GM19025 (cell line): ENCODE measurements at regions not wholly inside any gene's neighbourhood (a gene's known extent, or its start where the extent isn't known, plus 50 kb on each side); places are given as distances from the start of the nearest gene placed in this dataset.
A peak's percentile ranks its signal among the peaks of the same experiment; 100 is the strongest.
"Not testable (repeated sequence)": the region's sequence is repeated elsewhere in the genome, so short reads cannot be mapped to it uniquely, and the experiment has no call there.

Source experiments
- ATAC-seq: cut with Tn5 transposase; IDR thresholded peaks from one replicate; pipeline ENCODE4 v1.9.1; 2021; ENCODE audit warnings: mild to moderate bottlenecking, low read depth, moderate library complexity; ENCODE audit not compliant: unreplicated experiment

GRCh38 chr6:150732765-150733539 lies 132.6 kb upstream of the MTHFD1L start:
- ATAC-seq = peak; percentile 61

GRCh38 chr6:150733726-150734125 lies 131.8 kb upstream of the MTHFD1L start:
- ATAC-seq = no peak

GRCh38 chr6:150734235-150734634 lies 131.3 kb upstream of the MTHFD1L start:
- no peak for ATAC-seq

- ATAC-seq = no peak
These were observed 130.1 kb upstream of the MTHFD1L start for GRCh38 chr6:150735341-150735851.

- ATAC-seq = no peak
These were observed 127.3 kb upstream of the MTHFD1L start for GRCh38 chr6:150738092-150738629.

GRCh38 chr6:150739711-150740349 lies 125.7 kb upstream of the MTHFD1L start:
- no peak for ATAC-seq

GRCh38 chr6:150740453-150740852 lies 125.0 kb upstream of the MTHFD1L start:
- ATAC-seq = no peak

- ATAC-seq = no peak
These were observed 123.8 kb upstream of the MTHFD1L start for GRCh38 chr6:150741633-150742200.

- no peak for ATAC-seq
These were observed 120.8 kb upstream of the MTHFD1L start for GRCh38 chr6:150744522-150745260.

- ATAC-seq = no peak
These were observed 119.6 kb upstream of the MTHFD1L start for GRCh38 chr6:150745896-150746295.

- ATAC-seq = no peak
These were observed 118.3 kb upstream of the MTHFD1L start for GRCh38 chr6:150747155-150747554.

GRCh38 chr6:150749091-150749670 lies 116.3 kb upstream of the MTHFD1L start:
- no peak for ATAC-seq

- ATAC-seq = no peak
These were observed 114.2 kb upstream of the MTHFD1L start for GRCh38 chr6:150751296-150751695.

- no peak for ATAC-seq
These were observed 113.1 kb upstream of the MTHFD1L start for GRCh38 chr6:150752409-150752808.

- ATAC-seq = no peak
These were observed 112.0 kb upstream of the MTHFD1L start for GRCh38 chr6:150753371-150754064.

- no peak for ATAC-seq
These were observed 110.5 kb upstream of the MTHFD1L start for GRCh38 chr6:150755042-150755441.

GRCh38 chr6:150755524-150755923 lies 110.0 kb upstream of the MTHFD1L start:
- ATAC-seq = no peak

- ATAC-seq = no peak
These were observed 109.3 kb upstream of the MTHFD1L start for GRCh38 chr6:150756173-150756572.

- not testable (repeated sequence) for ATAC-seq
These were observed 107.7 kb upstream of the MTHFD1L start for GRCh38 chr6:150757807-150758206.

- no peak for ATAC-seq
These were observed 106.0 kb upstream of the MTHFD1L start for GRCh38 chr6:150759483-150759882.
